B cell (primary cell): ENCODE measurements at regions not wholly inside any gene's neighbourhood (a gene's known extent, or its start where the extent isn't known, plus 50 kb on each side); places are given as distances from the start of the nearest gene placed in this dataset.

Source experiments
- ATAC-seq: fragments of 200-7000 bp; cut with Tn5 transposase; one replicate; pipeline ENCODE4 v1.10.0; 2021; ENCODE audit warnings: low read depth, mild to moderate bottlenecking, moderate number of reproducible peaks, moderate library complexity
- CTCF ChIA-PET: fragments of 350-600 bp; sonication (Branson Sonifier 250); formaldehyde crosslinking; loops from one replicate; lab custom pipeline; 2021; ENCODE audit warnings: antibody characterized with exemption, inconsistent platforms; lab: Charles Lee
- POLR2A ChIA-PET: fragments of 350-600 bp; sonication (Branson Sonifier 250); formaldehyde crosslinking; loops from one replicate; lab custom pipeline; 2021; ENCODE audit warnings: antibody characterized with exemption; lab: Charles Lee
- DNase-seq: peaks from one replicate; pipeline ENCODE4 v3.0.0; 2013
- H2AFZ ChIP-seq: 2 replicates; pipeline ENCODE4 v1.6.1; 2012; ENCODE audit warnings: mild to moderate bottlenecking, low read depth, low read length; ENCODE audit not compliant: insufficient read depth, poor library complexity, severe bottlenecking
- H3K27ac ChIP-seq, 2 donors: 1 replicate in 1 of 2; 2 replicates in 1 of 2; pipeline ENCODE4 v1.5.1; 2012 to 2013; ENCODE audit warnings: low read length in 2 of 2, mild to moderate bottlenecking in 2 of 2, moderate library complexity in 1 of 2
- H3K27me3 ChIP-seq, 4 experiments: fragments of 200-600 bp in 1 of 4; sonication (generic) in 1 of 4; replicated peaks in 1 of 4; 1 replicate in 2 of 4; 2 replicates in 2 of 4; pipeline versions ENCODE4 v1.6.1 to v1.7.0; 2013 to 2016; ENCODE audit warnings: low read length in 3 of 4, mild to moderate bottlenecking in 2 of 4, mixed read lengths in 1 of 4, moderate library complexity in 1 of 4; ENCODE audit not compliant: insufficient read depth in 4 of 4, control insufficient read depth in 3 of 4; ENCODE audit errors: control extremely low read depth in 1 of 4
- H3K36me3 ChIP-seq, 2 experiments: replicated peaks in 1 of 2; 1 replicate in 1 of 2; 2 replicates in 1 of 2; pipeline versions ENCODE4 v1.6.1 to v1.7.1; 2013; ENCODE audit warnings: low read length in 1 of 2; ENCODE audit not compliant: insufficient read depth in 2 of 2, control insufficient read depth in 1 of 2; ENCODE audit errors: control extremely low read depth in 1 of 2, extremely low read depth in 1 of 2
- H3K4me1 ChIP-seq, 2 donors: fragments of 200-600 bp in 1 of 2; sonication (generic) in 1 of 2; 1 replicate in 1 of 2; 2 replicates in 1 of 2; pipeline versions ENCODE4 v1.5.1 to v1.6.1; 2013 to 2017; ENCODE audit warnings: low read length in 2 of 2; ENCODE audit not compliant: control insufficient read depth in 2 of 2, insufficient read depth in 2 of 2
- H3K4me2 ChIP-seq: replicated peaks from 2 replicates; pipeline ENCODE3; 2012; ENCODE audit warnings: mild to moderate bottlenecking, low read depth, low read length; ENCODE audit not compliant: poor library complexity, severe bottlenecking
- H3K4me3 ChIP-seq, 5 experiments: fragments of 200-600 bp in 1 of 5; sonication (generic) in 1 of 5; 1 replicate in 3 of 5; 2 replicates in 2 of 5; pipeline versions ENCODE4 v1.5.1 to v1.7.0; 2011 to 2016; ENCODE audit warnings: low read length in 4 of 5, mild to moderate bottlenecking in 4 of 5, low read depth in 2 of 5, control low read depth in 1 of 5, moderate library complexity in 1 of 5; ENCODE audit not compliant: insufficient read depth in 1 of 5; ENCODE audit errors: control extremely low read depth in 1 of 5, extremely low read depth in 1 of 5
- H3K79me2 ChIP-seq: fragments of 200-600 bp; sonication (generic); one replicate; pipeline ENCODE4 v1.6.0; 2016; ENCODE audit warnings: low read length; ENCODE audit not compliant: control insufficient read depth, insufficient read depth
- H3K9ac ChIP-seq: fragments of 200-600 bp; sonication (generic); 2 replicates; pipeline ENCODE4 v1.6.1; 2017; ENCODE audit warnings: mild to moderate bottlenecking, low read length, moderate library complexity
- H3K9me3 ChIP-seq, 3 donors: one replicate each; pipeline versions ENCODE4 v1.6.1 to v1.7.1; 2013; ENCODE audit warnings: low read length in 2 of 3; ENCODE audit not compliant: control insufficient read depth in 2 of 3, insufficient read depth in 1 of 3; ENCODE audit errors: control extremely low read depth in 1 of 3
- H4K20me1 ChIP-seq: 2 replicates; pipeline ENCODE4 v1.6.0; 2012; ENCODE audit warnings: mild to moderate bottlenecking, low read length; ENCODE audit not compliant: insufficient read depth, control insufficient read depth, poor library complexity, severe bottlenecking
- H3K27ac Mint-ChIP-seq: one replicate; pipeline ENCODE4 v1.8.0; 2021; ENCODE audit warnings: mixed read lengths
- H3K27me3 Mint-ChIP-seq: one replicate; pipeline ENCODE4 v1.8.0; 2021; ENCODE audit warnings: mixed read lengths
- H3K4me1 Mint-ChIP-seq: one replicate; pipeline ENCODE4 v1.8.0; 2021; ENCODE audit warnings: mixed read lengths
- H3K4me3 Mint-ChIP-seq: one replicate; pipeline ENCODE4 v1.8.0; 2021; ENCODE audit warnings: mixed read lengths
- H3K9me3 Mint-ChIP-seq: one replicate; pipeline ENCODE4 v1.8.0; 2022; ENCODE audit warnings: mixed read lengths; ENCODE audit not compliant: insufficient read depth
- EZH2 ChIP-seq: IDR thresholded peaks from 2 replicates; pipeline ENCODE4 v1.6.1; 2012; ENCODE audit warnings: borderline replicate concordance, low read depth, mild to moderate bottlenecking, moderate library complexity, low read length; ENCODE audit not compliant: insufficient read depth, poor library complexity, severe bottlenecking
- WGBS: methylation state at CpG from one replicate; pipeline ENCODE4 v1.1.5; 2013; ENCODE audit warnings: missing lambda C conversion rate; ENCODE audit not compliant: insufficient coverage; 5-methylcytosine and 5-hydroxymethylcytosine counted together
- intact Hi-C: fragments of 100-400 bp; cut with micrococcal nuclease; formaldehyde crosslinking; loops from one replicate; pipeline ENCODE4 v1.10.0; 2022
- TF ChIP-seq, protein P1 (sequence below): fragments of 200-600 bp; IDR thresholded peaks from one replicate; pipeline ENCODE4 v1.8.0; 2022; ENCODE audit warnings: antibody characterized with exemption, mild to moderate bottlenecking

- TF ChIP-seq EZH2: no peak
- TF ChIP-seq, protein P1, sequence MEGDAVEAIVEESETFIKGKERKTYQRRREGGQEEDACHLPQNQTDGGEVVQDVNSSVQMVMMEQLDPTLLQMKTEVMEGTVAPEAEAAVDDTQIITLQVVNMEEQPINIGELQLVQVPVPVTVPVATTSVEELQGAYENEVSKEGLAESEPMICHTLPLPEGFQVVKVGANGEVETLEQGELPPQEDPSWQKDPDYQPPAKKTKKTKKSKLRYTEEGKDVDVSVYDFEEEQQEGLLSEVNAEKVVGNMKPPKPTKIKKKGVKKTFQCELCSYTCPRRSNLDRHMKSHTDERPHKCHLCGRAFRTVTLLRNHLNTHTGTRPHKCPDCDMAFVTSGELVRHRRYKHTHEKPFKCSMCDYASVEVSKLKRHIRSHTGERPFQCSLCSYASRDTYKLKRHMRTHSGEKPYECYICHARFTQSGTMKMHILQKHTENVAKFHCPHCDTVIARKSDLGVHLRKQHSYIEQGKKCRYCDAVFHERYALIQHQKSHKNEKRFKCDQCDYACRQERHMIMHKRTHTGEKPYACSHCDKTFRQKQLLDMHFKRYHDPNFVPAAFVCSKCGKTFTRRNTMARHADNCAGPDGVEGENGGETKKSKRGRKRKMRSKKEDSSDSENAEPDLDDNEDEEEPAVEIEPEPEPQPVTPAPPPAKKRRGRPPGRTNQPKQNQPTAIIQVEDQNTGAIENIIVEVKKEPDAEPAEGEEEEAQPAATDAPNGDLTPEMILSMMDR: no peak
- Mint-ChIP-seq H3K27ac (no peak overlapping the region), H3K9me3 (no peaks in the 10 kb centered on the region), H3K4me1 (no peaks in the 10 kb centered on the region), H3K27me3 (no peaks in the 10 kb centered on the region), H3K4me3 (no peak overlapping the region)
- ATAC-seq (no peak), DNase-seq (no peak)
- Histone ChIP-seq H2AFZ (no peak overlapping the region), H3K36me3 (no peaks in the 10 kb centered on the region), H3K27ac (no peak overlapping the region), H3K4me1 (no peaks in the 10 kb centered on the region), H3K9ac (no peak overlapping the region), H3K4me3 (no peak overlapping the region), H3K27me3 (peaks cover 0 to 4% (median 1%) of the 10 kb centered on the region in 4 experiments), H3K4me2 (no peak overlapping the region), H4K20me1 (no peaks in the 10 kb centered on the region), H3K9me3 (peaks cover 0 to 3% (median 0%) of the 10 kb centered on the region in 3 donors), H3K79me2 (no peaks in the 10 kb centered on the region)
- CTCF ChIA-PET: no interaction called here
- 90% methylated on average over 5 of the region's 5 CpGs for WGBS
- POLR2A ChIA-PET: no interaction called here
- intact Hi-C loops: no loop called here
Observed at GRCh38 chr2:71815701-71816474, 331.8 kb downstream of the CYP26B1 start.

GRCh38 chr2:71814885-71815284, 332.8 kb downstream of the CYP26B1 start:
- intact Hi-C loops: no loop called here

More at GRCh38 chr2:71814885-71815284, 332.8 kb downstream of the CYP26B1 start:
- Histone ChIP-seq H2AFZ (no peak overlapping the region), H4K20me1 (no peaks in the 10 kb centered on the region), H3K36me3 (no peaks in the 10 kb centered on the region), H3K79me2 (no peaks in the 10 kb centered on the region), H3K27ac (no peak overlapping the region), H3K4me1 (no peaks in the 10 kb centered on the region), H3K9me3 (peaks cover 0 to 3% (median 0%) of the 10 kb centered on the region in 3 donors), H3K4me2 (no peak overlapping the region), H3K9ac (no peak overlapping the region), H3K27me3 (peaks cover 0 to 4% (median 1%) of the 10 kb centered on the region in 4 experiments), H3K4me3 (no peak overlapping the region)
- POLR2A ChIA-PET: no interaction called here
- ATAC-seq (no peak), DNase-seq (no peak)
- Mint-ChIP-seq H3K27ac (no peak overlapping the region), H3K9me3 (no peaks in the 10 kb centered on the region), H3K4me1 (no peaks in the 10 kb centered on the region), H3K4me3 (no peak overlapping the region), H3K27me3 (no peaks in the 10 kb centered on the region)
- 55% methylated on average over 2 of the region's 2 CpGs for WGBS
- TF ChIP-seq EZH2: no peak
- TF ChIP-seq, protein P1: no peak
- CTCF ChIA-PET: no interaction called here
